GM19467 (cell line): ENCODE measurements at regions not wholly inside any gene's neighbourhood (a gene's known extent, or its start where the extent isn't known, plus 50 kb on each side); places are given as distances from the start of the nearest gene placed in this dataset.

Source experiments
- ATAC-seq: cut with Tn5 transposase; IDR thresholded peaks from one replicate; pipeline ENCODE4 v1.9.1; 2021; ENCODE audit warnings: mild to moderate bottlenecking, moderate library complexity; ENCODE audit not compliant: unreplicated experiment

DNA sequence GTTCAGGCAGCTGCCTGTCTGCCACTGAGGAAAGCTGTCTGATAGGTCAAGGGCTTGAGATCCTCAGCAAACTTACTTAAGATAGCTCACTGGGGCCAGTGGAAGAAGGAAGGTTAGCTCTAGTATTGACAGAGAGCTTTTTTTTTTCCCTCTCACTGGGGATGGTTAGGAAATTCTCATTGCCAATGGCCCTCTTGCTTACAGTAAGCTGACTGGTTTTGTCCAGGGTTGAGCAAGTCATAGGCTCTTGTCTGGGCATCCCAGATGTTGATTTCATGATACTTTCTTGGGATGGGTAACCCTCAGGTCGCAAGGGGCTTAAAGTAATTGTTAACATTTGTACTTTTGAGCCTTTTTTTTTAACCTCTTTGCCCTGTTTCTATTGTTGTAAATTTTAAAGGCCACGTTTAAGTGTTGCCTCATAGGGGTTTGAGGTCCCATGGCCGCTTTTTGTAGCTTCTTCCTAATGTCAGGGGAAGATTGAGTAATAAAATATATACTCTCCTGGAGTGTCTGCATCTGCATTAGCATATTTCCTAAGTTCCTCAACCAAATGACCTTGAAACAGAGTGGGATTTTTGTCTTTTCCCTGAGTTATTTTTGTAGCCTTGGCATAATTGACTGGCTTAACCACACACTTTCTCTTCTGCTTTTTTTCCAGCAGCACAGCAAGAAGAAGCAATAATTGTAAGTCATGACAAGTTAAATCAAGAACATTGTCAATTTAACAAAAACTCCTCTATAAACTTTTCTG, 716.0 kb downstream of the LRFN5 start:
- ATAC-seq: no peak

DNA sequence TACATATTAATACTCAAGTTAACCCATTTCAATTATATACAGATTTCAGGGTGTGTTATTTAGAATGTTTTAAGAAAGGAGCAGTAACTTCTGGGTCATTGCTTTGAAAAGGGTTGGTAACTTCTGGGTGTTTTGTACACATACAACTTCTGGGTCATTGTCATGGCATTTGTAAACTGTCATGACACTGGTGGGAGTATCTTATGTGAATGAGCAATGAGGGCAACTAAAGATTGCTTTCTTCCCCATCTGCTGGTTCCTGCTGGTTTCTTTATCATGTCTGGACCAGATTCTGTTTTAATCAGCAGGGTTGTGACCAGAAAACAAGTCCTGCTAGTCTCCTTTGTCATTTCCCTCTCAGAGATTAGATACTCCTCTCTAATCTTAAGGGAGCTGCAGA, 713.3 kb downstream of the LRFN5 start:
- no peak for ATAC-seq

DNA sequence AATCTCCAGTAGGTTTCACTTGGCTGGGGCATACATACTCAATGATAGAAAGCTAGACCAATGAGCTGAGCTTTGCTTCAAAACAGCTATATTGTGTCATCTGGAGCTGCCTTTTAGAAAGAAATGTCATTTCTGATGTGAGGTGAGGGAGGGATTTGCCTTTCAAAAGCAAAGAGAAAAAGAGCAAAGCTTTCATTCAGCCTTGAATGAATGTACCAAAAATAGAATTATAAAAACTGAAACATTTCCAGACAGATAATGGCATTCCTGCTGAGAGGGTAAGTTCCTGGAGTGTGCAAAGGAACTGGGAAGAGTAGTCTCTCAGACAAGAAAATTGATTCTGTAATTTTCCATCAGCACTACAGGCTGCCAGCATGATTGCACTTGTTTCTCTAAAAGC, 710.0 kb downstream of the LRFN5 start:
- no peak for ATAC-seq

DNA sequence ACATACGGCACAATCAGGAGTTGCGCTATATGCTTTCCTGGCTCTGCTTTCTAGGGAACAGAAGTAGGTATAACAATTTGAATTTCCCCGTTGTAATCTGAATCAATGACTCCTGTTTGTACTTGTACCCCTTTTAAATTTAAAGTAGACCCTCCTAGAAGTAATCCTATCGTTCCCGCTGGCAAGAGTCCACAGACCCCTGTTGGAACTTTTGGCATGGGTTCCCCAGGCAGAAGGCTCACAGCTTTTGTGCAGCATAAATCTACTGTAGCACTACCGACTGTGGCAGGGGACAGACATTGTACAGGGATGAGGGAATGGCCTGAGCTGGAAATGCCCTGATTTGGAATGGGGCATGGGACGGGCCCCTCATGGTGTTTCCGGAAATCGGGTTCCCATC, 705.2 kb downstream of the LRFN5 start:
- ATAC-seq: no peak

DNA sequence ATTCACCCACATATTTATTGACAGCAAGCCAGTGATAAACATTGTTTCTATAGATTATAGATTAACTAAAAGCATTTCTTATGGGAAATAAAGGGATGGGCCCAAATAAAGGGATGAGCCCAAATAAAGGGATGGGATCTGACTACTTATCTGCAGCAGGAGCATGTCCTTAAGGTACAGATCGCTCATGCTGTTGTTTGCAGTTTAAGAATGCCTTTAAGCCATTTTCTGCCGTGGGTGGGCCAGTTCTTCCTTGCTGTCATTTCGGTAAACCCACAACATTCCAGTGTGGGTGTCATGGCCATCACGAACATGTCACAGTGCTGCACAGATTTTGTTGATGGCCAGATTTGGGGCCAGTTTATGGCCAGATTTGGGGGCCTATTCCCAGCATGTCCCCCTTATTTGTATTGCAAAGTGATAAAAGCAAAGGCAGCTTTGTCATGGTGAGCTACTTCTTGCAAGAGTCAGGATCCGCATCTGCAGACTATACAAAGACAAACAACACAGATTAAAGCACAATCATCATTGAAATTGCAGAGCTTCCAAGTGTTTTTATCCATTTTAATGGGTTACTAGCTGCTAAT, 700.7 kb downstream of the LRFN5 start:
- ATAC-seq: no peak

DNA sequence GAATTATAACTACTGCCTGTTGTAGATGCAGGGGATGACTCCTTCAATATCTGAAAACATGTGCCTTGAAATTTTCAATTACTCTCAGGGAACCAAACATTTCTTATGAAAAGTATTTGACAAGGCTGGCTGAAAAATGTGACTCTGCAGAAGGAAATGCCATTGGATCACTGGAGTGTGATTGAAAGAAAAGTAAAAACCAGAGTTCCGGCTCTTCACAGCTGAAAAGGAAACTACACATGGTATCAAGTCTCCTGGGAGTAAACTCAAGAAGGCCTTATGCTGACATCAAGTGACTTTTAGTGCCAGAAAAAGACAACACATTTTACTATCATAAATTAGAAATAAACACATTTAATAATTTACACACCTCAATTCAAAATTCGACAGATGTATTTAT, 693.0 kb downstream of the LRFN5 start:
- ATAC-seq: no peak

DNA sequence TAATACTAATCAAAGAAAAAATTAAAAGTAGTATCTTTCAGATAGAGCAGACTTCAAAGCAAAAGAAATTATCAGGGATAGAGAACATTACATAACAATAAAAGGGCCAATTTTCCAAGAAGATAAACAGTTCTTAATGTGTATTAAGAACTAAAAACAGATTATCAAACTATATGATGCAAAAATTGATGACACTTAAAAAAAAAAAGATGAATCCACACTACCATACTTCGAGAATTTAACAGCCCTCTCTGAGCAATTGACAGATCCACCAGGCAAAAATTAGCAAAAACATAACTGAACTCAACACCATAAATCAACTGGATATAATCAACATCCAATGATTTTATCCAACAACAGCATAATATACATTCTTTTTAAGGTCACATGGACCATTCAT, 686.5 kb downstream of the LRFN5 start:
- ATAC-seq: no peak

DNA sequence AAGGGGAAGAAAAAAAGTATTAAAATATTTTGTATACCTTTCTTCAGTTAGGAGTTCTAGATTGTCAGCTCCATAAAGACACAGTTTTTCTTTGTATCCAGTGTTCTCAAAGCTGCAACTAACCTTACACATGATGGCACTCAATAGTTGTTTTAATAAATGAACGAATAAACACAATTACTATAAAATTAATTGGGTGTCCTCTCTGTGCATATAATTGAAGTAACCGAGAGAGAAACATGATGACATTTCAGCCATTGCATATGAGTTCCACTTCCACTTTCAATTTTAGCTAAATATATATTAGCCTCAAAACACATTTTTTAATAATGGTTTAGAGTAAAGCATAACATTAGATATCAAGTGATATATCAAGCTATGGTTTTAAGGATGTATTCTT, 671.2 kb downstream of the LRFN5 start:
- ATAC-seq: no peak

DNA sequence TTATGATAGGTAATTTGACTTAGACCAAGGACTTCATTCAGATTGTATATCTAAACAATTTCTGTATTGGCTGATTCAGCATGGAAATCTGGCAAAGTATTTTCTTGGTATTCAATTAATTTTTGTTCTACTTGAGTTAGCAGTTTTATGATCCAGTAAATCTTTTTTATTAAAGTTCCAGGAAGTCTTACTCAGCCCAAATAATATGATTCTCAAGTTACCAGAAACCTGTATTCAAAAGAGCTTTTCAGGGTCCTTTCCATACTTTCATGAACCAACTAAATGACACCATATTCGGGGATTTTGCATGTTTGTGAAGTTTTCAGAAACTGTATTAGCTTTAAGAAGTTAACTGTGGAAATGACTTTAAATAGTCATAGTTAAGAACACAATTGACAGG, 662.6 kb downstream of the LRFN5 start:
- ATAC-seq: no peak

DNA sequence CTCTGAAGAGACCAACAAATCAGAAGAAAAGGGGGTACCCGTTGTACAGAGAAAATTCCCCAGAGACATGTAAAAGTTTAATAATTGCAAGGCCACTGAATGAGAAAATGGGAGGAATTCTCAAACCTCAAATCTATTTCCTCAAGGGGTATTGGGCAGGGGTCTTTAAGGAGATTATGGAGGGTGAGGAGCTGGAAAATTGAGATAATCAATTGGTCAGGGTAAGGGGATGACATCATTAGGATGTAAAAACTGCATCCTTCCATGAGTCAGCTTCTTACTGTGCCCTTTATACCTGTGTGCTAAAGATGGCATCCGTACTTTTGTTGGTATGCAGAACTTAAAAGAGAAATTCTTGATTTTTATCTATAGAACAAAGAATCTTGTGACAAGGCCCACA, 641.5 kb downstream of the LRFN5 start:
- no peak for ATAC-seq

DNA sequence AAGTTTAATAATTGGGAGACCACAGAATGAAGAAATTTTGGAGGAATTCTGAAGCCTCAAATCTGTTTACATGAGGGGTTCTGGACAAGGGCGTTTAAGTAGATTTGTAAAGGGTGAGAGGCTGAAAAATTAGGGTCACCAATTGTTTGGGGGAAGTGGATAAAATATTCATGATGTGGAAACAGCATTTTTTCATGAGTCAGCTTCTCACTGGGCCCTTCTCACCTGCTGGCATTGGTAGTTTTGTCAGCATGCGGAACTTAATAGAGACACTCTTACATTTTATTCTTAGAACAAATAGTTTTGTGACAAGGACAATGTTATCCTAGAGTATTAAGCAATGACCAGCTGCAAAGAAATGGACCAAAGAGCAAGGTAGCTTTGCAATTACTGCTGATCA, 634.4 kb downstream of the LRFN5 start:
- ATAC-seq: no peak

DNA sequence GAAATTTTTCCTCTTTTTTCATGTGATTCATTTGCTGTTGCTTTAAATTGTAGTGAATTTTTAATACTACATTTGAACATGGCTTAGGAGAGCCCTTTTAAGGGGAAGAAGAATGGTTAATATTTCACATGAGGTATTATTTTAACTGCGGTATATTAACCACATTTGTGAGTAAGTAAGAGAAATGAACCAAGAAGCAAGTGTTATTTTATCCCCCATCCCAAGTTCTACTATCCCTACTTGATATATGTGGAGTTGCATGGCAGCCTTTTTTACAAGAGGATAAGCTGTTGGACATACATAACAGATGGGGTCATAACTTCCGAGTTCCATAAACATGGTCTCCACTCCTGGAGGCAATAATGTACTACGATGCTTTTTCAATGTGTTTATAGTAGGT, 623.3 kb downstream of the LRFN5 start:
- ATAC-seq: no peak

DNA sequence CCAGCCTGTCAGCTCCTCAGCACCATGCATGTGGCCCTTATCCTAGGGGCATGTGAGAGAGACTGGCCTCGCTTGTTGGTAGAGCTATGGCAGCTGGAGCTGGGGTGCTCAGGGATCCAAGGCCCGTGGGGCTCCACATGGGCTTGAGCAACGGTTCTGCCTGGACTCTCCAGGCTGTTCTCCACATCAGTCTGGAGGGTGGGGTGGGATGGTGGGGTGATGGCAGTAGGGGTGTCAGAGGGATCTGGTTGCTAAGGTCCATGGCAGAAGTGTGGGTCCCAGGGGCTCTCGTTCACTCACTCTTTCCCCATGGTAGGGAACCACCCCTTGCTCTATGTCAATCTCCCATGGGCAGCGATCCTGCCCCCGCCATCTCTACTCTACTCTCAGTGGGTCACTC, 622.6 kb downstream of the LRFN5 start:
- no peak for ATAC-seq

DNA sequence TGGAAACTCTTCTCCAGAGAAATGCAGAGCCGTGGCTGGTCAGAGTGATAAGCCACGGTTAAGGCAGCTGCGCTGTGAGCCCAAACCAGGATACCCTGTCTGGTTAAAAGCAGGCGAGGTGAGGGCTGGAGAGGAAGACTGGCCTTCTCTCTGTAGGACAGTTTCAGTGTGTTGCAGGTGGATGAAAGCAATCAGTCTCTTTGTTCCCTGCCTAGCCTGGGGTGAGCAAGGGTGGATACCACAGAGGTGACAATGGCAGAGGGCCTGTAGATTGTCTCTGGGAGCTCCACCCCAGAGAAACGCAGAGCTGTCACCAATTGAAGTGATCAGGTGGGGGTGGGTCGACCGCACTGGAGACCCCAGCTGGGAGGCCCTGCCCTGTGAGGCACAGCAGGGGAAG, 621.9 kb downstream of the LRFN5 start:
- ATAC-seq: no peak

DNA sequence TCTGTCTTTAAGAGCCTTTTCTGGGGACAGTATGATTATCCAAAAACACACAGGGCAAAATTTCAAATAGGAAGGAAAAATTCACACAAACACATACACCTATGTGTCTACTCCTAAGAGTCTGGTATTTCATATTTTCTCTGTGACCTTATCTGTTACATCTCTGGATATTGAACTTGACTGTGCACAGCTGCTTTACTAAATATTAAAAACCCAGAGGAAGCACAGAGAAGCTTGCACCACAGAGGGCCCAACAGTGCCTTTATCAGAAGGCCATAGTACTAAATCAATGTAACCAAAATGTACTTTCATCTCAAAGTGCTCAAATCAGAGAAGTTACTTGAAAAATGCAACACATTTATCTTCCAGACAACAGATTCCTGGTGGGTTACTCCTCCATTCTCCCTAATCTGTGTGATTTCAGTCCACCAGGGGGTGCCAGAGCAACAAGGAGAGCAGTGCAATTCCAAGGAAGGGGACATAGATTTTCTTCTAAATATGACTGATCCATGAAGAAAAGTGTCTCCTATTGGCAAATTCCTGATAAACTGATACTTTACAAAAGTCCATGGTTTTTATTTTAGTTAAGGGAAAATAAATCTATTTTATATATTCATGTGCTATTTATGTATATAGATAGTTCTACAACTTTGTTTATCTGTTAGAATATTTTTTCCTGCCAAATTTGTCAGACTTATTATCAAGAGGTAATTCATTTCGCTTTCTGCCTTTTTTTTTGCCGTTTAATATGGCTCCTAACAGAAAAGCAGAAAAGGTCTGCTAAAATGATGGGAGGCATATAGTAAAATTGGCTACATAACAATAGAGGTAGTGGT, 617.6 kb downstream of the LRFN5 start:
- ATAC-seq: no peak

DNA sequence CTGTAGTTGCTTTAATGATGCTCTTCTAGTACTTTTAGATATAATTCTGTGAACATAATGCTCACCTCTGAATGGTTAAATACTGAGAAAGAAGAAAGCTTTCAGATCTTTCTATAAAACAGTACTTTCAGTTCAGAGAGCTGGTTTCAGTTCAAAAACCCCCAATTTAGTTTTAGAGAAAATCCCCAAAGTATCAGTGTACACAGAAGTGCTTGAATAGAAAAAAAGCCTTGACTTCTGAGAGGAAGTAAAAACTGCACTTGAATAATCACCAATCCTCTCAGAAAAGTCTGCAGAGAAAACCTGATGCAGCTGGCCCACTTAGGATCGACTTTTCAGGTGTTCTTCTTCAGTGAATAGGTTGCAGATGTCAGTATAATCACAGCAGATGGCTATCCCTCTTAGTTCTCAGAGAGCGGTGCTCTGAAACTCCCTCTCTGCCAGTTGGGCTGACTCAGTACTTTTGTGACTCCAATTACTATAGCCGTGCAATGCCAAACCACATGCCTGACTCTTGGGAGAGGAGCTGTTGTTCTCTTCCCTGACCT, 616.3 kb downstream of the LRFN5 start:
- ATAC-seq: peak; percentile 86

DNA sequence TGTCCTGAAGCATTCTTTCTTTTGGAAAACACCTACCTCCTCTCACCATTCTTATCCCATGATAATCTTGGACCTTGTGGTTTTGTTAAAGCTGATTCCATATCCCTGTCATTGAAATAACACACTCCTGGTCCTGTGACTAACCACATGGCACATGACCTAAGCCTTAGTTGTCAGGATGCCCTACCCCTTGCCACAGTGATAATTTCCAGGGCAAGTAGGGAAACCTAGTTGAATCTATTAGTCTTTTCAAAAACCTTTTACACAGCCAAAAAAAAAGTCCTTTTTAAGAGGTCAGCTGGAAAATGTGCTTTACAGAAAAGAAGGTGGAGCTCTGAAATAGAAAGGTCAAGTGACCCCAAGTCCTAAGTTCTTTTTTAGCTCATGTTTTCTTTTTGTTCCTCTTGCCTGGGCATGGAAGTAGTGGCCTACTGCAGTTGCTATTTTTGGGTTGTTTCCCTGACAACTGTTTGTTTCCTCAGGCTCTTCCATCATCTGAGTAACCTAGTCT, 608.4 kb downstream of the LRFN5 start:
- ATAC-seq: no peak

DNA sequence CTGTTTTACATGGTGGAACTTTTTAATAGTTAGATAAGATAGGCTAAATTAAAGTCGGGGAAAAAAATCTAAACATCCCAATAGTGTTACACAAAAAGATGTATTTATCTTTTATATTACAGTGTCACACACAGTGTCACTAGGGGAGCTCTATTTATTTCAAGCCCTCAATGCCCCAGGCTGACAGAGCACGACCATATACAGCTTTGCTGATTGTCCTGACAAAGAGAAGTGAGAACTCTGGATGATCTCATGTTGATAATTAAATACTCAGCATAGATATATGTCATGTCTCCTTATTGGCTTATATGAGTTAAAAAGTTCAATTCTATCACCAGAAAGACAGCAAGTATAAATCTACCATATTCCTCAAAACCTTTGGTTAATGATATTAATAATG, 594.3 kb downstream of the LRFN5 start:
- no peak for ATAC-seq

DNA sequence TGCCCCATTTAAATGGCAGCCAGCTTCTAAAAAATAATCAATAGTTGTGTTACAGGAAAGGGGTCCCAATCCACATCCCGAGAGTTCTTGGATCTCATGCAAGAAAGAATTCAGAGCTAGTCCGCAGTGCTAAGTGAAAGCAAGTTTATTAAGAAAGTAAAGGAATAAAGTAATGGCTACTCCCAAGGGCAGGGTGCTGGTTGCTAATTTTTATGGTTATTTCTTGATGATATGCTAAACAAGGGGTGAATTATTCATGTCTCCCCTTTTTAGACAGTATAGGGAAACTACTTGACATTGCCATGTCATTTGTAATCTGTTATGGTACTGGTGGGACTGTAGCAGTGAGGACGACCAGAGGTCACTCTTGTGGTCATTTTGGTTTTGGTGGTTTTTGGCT, 591.3 kb downstream of the LRFN5 start:
- ATAC-seq: no peak

DNA sequence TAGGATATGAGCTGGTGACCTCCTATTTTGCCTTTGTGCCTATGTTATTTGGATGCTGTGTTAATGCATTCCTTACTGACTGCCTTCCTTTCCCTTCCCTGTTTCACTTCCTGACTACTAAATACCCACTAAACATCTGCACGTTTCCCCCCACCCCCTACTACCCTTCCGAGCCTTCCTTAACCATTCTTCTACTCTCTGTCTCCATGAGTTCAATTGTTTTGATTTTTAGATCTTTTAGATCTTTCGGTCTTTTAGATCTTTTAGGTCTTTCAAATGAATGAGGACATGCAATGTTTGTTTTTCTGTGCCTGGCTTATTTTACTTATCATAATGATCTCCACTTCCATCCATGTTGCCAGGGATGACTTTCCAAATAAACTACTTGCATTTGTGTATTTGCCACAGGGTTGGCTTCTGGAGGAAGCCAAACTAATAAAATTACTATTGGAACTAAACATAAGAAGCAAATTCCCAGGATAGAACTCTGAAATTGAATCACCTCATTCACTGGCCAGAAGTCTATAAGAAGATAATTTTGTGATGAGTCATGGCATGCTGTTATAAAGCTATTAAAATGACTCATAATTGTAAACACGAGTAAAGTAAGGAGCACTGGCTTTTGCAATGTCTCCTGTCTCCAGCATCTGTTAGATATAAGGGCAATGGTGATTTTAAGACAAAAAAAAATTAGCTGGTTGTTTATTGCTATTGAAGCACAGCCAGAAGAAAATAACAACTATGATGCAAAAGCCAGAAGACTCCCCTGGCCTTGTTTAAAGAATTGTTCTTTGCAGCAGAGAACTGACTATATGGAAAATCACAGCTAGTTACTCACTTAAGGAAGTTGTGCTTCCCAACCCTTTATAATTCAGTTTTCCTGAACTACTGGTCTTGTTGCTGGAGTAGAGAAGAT, 586.3 kb downstream of the LRFN5 start:
- ATAC-seq: no peak

DNA sequence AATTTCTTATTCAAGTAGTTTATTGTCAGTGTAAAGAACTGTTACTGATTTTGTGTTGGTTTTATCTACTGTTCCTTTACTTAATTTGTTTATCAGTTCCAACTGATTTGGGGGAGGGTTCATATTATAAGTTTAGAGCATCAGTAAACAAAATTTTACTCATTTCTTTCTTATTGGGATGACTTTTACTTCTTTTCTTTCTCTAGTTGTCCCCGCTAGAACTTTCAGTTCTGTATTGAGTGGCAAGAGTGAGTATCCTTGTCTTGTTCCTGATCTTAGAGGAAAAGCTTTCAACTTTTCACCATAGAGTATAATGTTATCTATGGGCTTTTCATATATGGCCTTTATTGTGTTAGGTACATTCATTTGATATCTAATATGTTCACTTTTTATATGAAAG, 584.1 kb downstream of the LRFN5 start:
- no peak for ATAC-seq
